Lung (tissue), 11 donors: ENCODE measurements at regions not wholly inside any gene's neighbourhood (a gene's known extent, or its start where the extent isn't known, plus 50 kb on each side); places are given as distances from the start of the nearest gene placed in this dataset.

Source experiments
- ATAC-seq: fragments of 200-7000 bp; cut with Tn5 transposase; one replicate; pipeline ENCODE4 v1.9.1; 2020; ENCODE audit warnings: moderate number of reproducible peaks; ENCODE audit not compliant: insufficient read depth, low FRiP score
- DNase-seq, 3 donors: peaks; one replicate each; pipeline ENCODE4 v3.0.0-alpha.2; 2013 to 2017
- H3K27ac ChIP-seq, 2 donors: one replicate each; pipeline ENCODE4 v1.5.1; 2013; ENCODE audit warnings: mild to moderate bottlenecking in 2 of 2, moderate library complexity in 2 of 2, control low read depth in 1 of 2, inconsistent platforms in 1 of 2, low read depth in 1 of 2, low read length in 1 of 2
- H3K27me3 ChIP-seq, 3 donors: one replicate each; pipeline ENCODE4 v1.5.1; 2013; ENCODE audit warnings: low read length in 2 of 3; ENCODE audit not compliant: control insufficient read depth in 3 of 3, insufficient read depth in 3 of 3
- H3K36me3 ChIP-seq, 4 donors: one replicate each; pipeline ENCODE4 v1.5.1; 2013; ENCODE audit warnings: low read length in 4 of 4, mild to moderate bottlenecking in 1 of 4, moderate library complexity in 1 of 4; ENCODE audit not compliant: control insufficient read depth in 4 of 4, insufficient read depth in 4 of 4
- H3K4me1 ChIP-seq, 5 donors: one replicate each; pipeline ENCODE4 v1.5.1; 2013; ENCODE audit warnings: low read length in 5 of 5, mild to moderate bottlenecking in 2 of 5, moderate library complexity in 1 of 5; ENCODE audit not compliant: control insufficient read depth in 5 of 5, insufficient read depth in 5 of 5
- H3K4me3 ChIP-seq: one replicate; pipeline ENCODE4 v1.5.1; 2013; ENCODE audit warnings: mild to moderate bottlenecking, control low read depth, moderate library complexity
- H3K9ac ChIP-seq, 2 donors: one replicate each; pipeline ENCODE4 v1.5.1; 2013; ENCODE audit warnings: low read length in 2 of 2, control low read depth in 1 of 2; ENCODE audit not compliant: insufficient read depth in 1 of 2
- H3K9me3 ChIP-seq, 4 donors: one replicate each; pipeline ENCODE4 v1.5.1; 2013; ENCODE audit warnings: low read length in 3 of 4, mild to moderate bottlenecking in 1 of 4, moderate library complexity in 1 of 4; ENCODE audit not compliant: control insufficient read depth in 4 of 4, insufficient read depth in 3 of 4
- CTCF ChIP-seq: IDR thresholded peaks from 2 replicates; pipeline ENCODE4 v1.5.1; 2012; ENCODE audit warnings: mild to moderate bottlenecking; ENCODE audit errors: control extremely low read depth, extremely low read depth
- WGBS, 2 donors: extraction: QIAGEN DNeasy Blood & Tissue Kit; methylation state at CpG; one replicate each; pipeline ENCODE4 v1.1.7; 2013; 5-methylcytosine and 5-hydroxymethylcytosine counted together
- donor health status: control.
- donor health status: control.
- donor health status: Bipolar disorder and iron deficiency.
- donor health status: healthy.
- donor health status: DM: yes; HTN: yes; CAD: no.

GRCh38 chr3:34534013-34534412 lies 735.6 kb downstream of the PDCD6IP start:
- no peak overlapping the region for H3K4me3 ChIP-seq
- no peak overlapping the region for H3K27ac ChIP-seq
- no peaks in the 10 kb centered on the region for H3K36me3 ChIP-seq
- H3K9me3 ChIP-seq = peaks cover 0 to 3% (median 0%) of the 10 kb centered on the region in 4 donors
- DNase-seq (no peak), ATAC-seq (no peak)
- no peak for TF ChIP-seq CTCF
- no peaks in the 10 kb centered on the region for H3K4me1 ChIP-seq
- H3K9ac ChIP-seq = no peak overlapping the region
- 77 to 81% methylated on average over 1 of the region's 1 CpG for WGBS, 2 donors
- no peaks in the 10 kb centered on the region for H3K27me3 ChIP-seq

DNA sequence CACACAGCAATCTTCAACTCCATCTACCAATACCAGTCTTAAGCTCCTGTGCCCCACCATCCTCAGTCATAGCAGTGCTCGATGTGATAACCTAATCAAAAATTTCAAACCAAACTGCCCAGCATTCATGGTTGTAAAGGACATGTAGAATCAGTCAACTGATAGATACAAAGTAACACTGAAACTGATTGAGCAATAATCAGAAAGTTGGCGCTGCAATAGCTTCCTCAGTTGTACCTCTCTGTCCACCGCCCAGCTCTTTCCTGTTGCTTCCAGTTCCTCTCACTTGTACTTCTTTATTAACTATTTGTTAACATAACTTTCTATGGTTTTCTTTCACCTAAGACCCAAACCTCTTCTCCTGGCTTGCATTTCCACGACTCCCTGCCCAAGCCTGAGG lies 745.7 kb downstream of the PDCD6IP start:
- no peaks in the 10 kb centered on the region for H3K4me1 ChIP-seq
- no peaks in the 10 kb centered on the region for H3K9me3 ChIP-seq
- no peaks in the 10 kb centered on the region for H3K27me3 ChIP-seq
- H3K4me3 ChIP-seq = no peak overlapping the region
- no peaks in the 10 kb centered on the region for H3K36me3 ChIP-seq
- 67 to 72% methylated on average over 4 of the region's 4 CpGs for WGBS, 2 donors
- no peak for ATAC-seq
- H3K27ac ChIP-seq = no peak overlapping the region
- no peak for DNase-seq
- TF ChIP-seq CTCF = no peak
- H3K9ac ChIP-seq = no peak overlapping the region

DNA sequence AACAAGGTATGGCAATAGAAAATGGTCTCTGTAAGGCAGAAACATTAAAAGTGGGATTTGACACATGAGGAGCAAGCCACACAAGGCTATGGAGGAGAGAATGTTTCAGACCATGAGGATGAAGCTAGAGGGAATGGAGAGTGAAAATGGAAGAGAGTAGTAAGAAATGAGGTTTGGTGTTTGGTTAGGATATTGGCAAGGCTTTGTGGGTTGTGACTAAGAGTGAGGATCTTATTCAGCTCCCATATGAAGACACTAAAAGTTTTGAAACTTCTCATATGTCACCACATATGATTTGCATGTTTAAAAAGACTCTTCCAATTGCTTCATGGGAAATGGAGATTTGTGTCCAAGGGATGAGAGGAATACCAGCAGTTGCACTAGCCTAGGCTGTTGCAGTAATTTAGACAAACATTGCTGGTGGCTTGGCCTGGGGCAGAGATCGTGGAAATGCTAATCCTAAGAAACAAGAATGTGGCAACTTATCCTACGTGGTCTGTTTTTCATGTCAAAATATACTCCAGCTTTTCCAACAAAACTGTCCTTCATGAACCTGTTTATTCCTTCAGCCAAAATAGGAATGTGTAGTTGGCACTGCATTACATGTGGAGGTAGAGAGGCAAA lies 749.0 kb downstream of the PDCD6IP start:
- 81 to 87% methylated on average over 2 of the region's 2 CpGs for WGBS, 2 donors
- Histone ChIP-seq H3K27ac (no peak overlapping the region), H3K9me3 (no peaks in the 10 kb centered on the region), H3K4me1 (no peaks in the 10 kb centered on the region), H3K36me3 (no peaks in the 10 kb centered on the region), H3K27me3 (no peaks in the 10 kb centered on the region), H3K9ac (no peak overlapping the region), H3K4me3 (no peak overlapping the region)
- ATAC-seq (no peak), DNase-seq (no peak)
- no peak for TF ChIP-seq CTCF

DNA sequence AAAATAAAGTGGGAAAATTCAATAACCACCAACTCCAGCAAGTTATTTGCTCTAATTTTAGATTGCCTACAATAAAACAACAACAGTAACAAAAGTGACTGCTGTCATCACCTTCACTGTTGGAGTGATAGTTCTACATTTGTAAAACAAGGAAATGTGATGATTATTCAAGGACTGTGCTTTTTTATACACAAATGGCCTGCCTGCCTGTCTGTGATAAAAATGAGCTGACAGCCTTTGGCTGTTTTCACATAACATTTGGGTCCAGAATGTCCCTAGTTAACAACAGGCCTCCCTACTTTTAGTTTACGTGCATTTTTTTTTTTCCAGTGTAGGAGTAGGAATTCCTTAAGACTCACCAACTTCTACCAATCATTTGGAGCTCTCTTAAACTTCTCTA lies 768.8 kb downstream of the PDCD6IP start:
- Histone ChIP-seq H3K9ac (no peak overlapping the region), H3K36me3 (no peaks in the 10 kb centered on the region), H3K27me3 (no peaks in the 10 kb centered on the region), H3K4me3 (no peak overlapping the region), H3K9me3 (no peaks in the 10 kb centered on the region), H3K27ac (peak overlapping the region in 1 of 2 donors; percentile 12), H3K4me1 (peaks cover 0 to 3% (median 0%) of the 10 kb centered on the region in 5 donors)
- ATAC-seq = no peak
- DNase-seq = no peak
- WGBS, 2 donors = 69 to 71% methylated on average over 1 of the region's 1 CpG
- no peak for TF ChIP-seq CTCF
